ENCODE measurements at regions not wholly inside any gene's neighbourhood (a gene's known extent, or its start where the extent isn't known, plus 50 kb on each side); places are given as distances from the start of the nearest gene placed in this dataset.

DNA sequence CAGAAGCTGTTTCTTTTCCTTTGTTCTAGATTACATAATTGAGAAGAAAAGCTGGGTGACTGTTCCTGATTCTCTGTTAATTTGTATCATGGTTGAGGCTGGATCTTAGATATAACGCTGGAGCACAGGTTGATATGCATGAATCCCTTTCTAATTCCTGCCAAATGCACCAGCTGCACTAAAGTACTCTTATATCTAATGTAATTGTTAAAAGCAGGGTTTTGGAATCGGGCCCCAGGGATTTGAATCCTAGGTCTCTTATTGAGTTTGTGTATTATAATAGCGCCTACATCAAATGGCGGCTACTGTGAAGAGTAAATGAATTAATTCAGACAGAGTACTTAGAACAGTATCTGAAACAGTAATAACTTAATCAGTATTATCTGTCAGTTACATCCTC, 80.4 kb downstream of the MC4R start:
- Mint-ChIP-seq H3K27me3 (ENCODE audit: insufficient read depth, low read depth) (peaks cover 2% of the 10 kb centered on the region), H3K4me1 (no peaks in the 10 kb centered on the region), H3K27ac (no peak overlapping the region), H3K4me3 (no peak overlapping the region), H3K9me3 (no peaks in the 10 kb centered on the region), H3K36me3 (no peaks in the 10 kb centered on the region)
- no peak overlapping the region for H2AFZ ChIP-seq (replicated peaks)
- H3K9me3 ChIP-seq (ENCODE audit: low read depth), result no peaks in the 10 kb centered on the region
- H3K4me3 ChIP-seq, result no peak overlapping the region
- TF ChIP-seq EZH2phosphoT487 (IDR thresholded peaks at IDR 0.05) (no peak), CTCF (IDR thresholded peaks at IDR 0.05) (no peak), EZH2 (IDR thresholded peaks at IDR 0.05) (no peak)
- H3K27me3 ChIP-seq, result no peaks in the 10 kb centered on the region
- no peaks in the 10 kb centered on the region for H3K79me2 ChIP-seq (ENCODE audit: low read depth)
- H3K4me1 ChIP-seq, result no peaks in the 10 kb centered on the region
- no peak for DNase-seq (ENCODE audit: low spot score)
- no peaks in the 10 kb centered on the region for H4K20me1 ChIP-seq (ENCODE audit: low read depth)
- H3F3A ChIP-seq (ENCODE audit: low read depth), result no peaks in the 10 kb centered on the region
- no peak overlapping the region for H3K4me2 ChIP-seq
- no peaks in the 10 kb centered on the region for H3K36me3 ChIP-seq
- no peak overlapping the region for H3K27ac ChIP-seq
- H3K9ac ChIP-seq, result no peak overlapping the region

DNA sequence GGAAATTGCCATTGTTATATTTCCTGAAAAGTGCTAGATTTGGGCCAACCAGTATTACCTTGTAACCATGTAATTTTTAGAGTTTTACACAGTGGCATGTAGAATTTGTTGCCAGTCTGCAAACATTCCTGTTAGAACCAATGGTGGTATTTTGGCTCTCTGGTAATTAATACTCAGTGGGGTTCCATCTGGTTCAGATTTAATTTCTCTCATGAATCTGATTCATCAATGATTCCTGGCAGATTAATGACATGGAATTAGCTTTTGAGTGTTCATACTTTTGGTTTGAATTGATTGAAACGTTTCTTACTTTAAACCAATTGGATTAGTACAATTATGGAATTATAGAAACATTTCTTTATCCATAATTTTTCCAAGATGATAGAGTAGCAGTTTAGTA, 93.2 kb downstream of the MC4R start:
- no peaks in the 10 kb centered on the region for H3K36me3 ChIP-seq
- H3K9ac ChIP-seq, result no peak overlapping the region
- H3F3A ChIP-seq (ENCODE audit: low read depth), result no peaks in the 10 kb centered on the region
- H3K4me2 ChIP-seq, result no peak overlapping the region
- Mint-ChIP-seq H3K27me3 (ENCODE audit: insufficient read depth, low read depth) (peaks cover 2% of the 10 kb centered on the region), H3K4me1 (no peaks in the 10 kb centered on the region), H3K9me3 (no peaks in the 10 kb centered on the region), H3K36me3 (no peaks in the 10 kb centered on the region), H3K4me3 (no peak overlapping the region), H3K27ac (no peak overlapping the region)
- no peaks in the 10 kb centered on the region for H3K4me1 ChIP-seq
- no peak overlapping the region for H3K27ac ChIP-seq
- no peaks in the 10 kb centered on the region for H4K20me1 ChIP-seq (ENCODE audit: low read depth)
- H3K27me3 ChIP-seq, result no peaks in the 10 kb centered on the region
- no peak for TF ChIP-seq EZH2phosphoT487 (IDR thresholded peaks at IDR 0.05)
- TF ChIP-seq CTCF (IDR thresholded peaks at IDR 0.05), result no peak
- no peak for TF ChIP-seq EZH2 (IDR thresholded peaks at IDR 0.05)
- DNase-seq (ENCODE audit: low spot score), result no peak
- no peaks in the 10 kb centered on the region for H3K9me3 ChIP-seq (ENCODE audit: low read depth)
- H3K4me3 ChIP-seq, result no peak overlapping the region
- no peak overlapping the region for H2AFZ ChIP-seq (replicated peaks)
- no peaks in the 10 kb centered on the region for H3K79me2 ChIP-seq (ENCODE audit: low read depth)

- Mint-ChIP-seq H3K9me3 (no peaks in the 10 kb centered on the region), H3K4me1 (no peaks in the 10 kb centered on the region), H3K36me3 (no peaks in the 10 kb centered on the region), H3K27ac (no peak overlapping the region), H3K27me3 (ENCODE audit: insufficient read depth, low read depth) (peaks cover 2% of the 10 kb centered on the region), H3K4me3 (no peak overlapping the region)
- Histone ChIP-seq H3K9me3 (ENCODE audit: low read depth) (no peaks in the 10 kb centered on the region), H3K4me3 (no peak overlapping the region), H3K9ac (no peak overlapping the region), H3K79me2 (ENCODE audit: low read depth) (no peaks in the 10 kb centered on the region), H3K27me3 (no peaks in the 10 kb centered on the region), H3K36me3 (no peaks in the 10 kb centered on the region), H4K20me1 (ENCODE audit: low read depth) (no peaks in the 10 kb centered on the region), H3K4me2 (no peak overlapping the region), H3F3A (ENCODE audit: low read depth) (no peaks in the 10 kb centered on the region), H3K4me1 (no peaks in the 10 kb centered on the region), H3K27ac (no peak overlapping the region), H2AFZ (replicated peaks) (no peak overlapping the region)
- DNase-seq (ENCODE audit: low spot score), result no peak
- TF ChIP-seq CTCF (IDR thresholded peaks at IDR 0.05), result no peak
- TF ChIP-seq EZH2 (IDR thresholded peaks at IDR 0.05), result no peak
- TF ChIP-seq EZH2phosphoT487 (IDR thresholded peaks at IDR 0.05), result no peak
These were observed 94.6 kb downstream of the MC4R start for GRCh38 chr18:60277855-60278480.
